SK-N-SH (cell line): ENCODE measurements at regions not wholly inside any gene's neighbourhood (a gene's known extent, or its start where the extent isn't known, plus 50 kb on each side); places are given as distances from the start of the nearest gene placed in this dataset.

Source experiments
- CTCF ChIA-PET: fragments of 300-600, 350-600 bp; formaldehyde crosslinking; extraction: SDS; loops from one replicate; lab custom pipeline; 2021; lab: Yijun Ruan, JAX
- POLR2A ChIA-PET: fragments of 350-600 bp; sonication (Branson Sonifier 250); formaldehyde crosslinking; extraction: SDS; loops from one replicate; lab custom pipeline; 2020; ENCODE audit warnings: antibody characterized with exemption, inconsistent platforms; lab: Yijun Ruan, JAX
- DNase-seq: peaks from one replicate; pipeline ENCODE4 v3.0.0; 2012
- H2AFZ ChIP-seq: fragments of 200-600 bp; sonication (generic); 2 replicates; pipeline ENCODE4 v1.8.1; 2016; ENCODE audit warnings: antibody characterized with exemption, mild to moderate bottlenecking, low read depth
- H3F3A ChIP-seq: fragments of 200-600 bp; sonication (generic); replicated peaks from 2 replicates; pipeline ENCODE3; 2016; ENCODE audit warnings: antibody characterized with exemption, mild to moderate bottlenecking; ENCODE audit not compliant: insufficient read depth
- H3K27ac ChIP-seq, 2 experiments: fragments of 200-500 bp in 1 of 2; fragments of 200-600 bp in 1 of 2; sonication (Bioruptor generic) in 1 of 2; sonication (generic), shearing (Covaris generic) in 1 of 2; 2 replicates each; pipeline versions ENCODE4 v1.5.1 to v1.6.1; 2014 to 2016; ENCODE audit warnings: low read depth in 2 of 2, inconsistent platforms in 1 of 2, low read length in 1 of 2, mild to moderate bottlenecking in 1 of 2, mixed read lengths in 1 of 2
- H3K27me3 ChIP-seq: fragments of 200-600 bp; sonication (generic), shearing (Covaris generic); 2 replicates; pipeline ENCODE4 v1.6.1; 2016; ENCODE audit warnings: mixed run types; ENCODE audit not compliant: insufficient read depth
- H3K36me3 ChIP-seq, 2 experiments: fragments of 200-500 bp in 1 of 2; fragments of 200-600 bp in 1 of 2; sonication (Bioruptor generic) in 1 of 2; sonication (generic) in 1 of 2; replicated peaks in 1 of 2; 2 replicates each; pipeline versions ENCODE3 to v1.5.1; 2014 to 2016; ENCODE audit warnings: low read length in 1 of 2, mild to moderate bottlenecking in 1 of 2; ENCODE audit not compliant: insufficient read depth in 2 of 2, control insufficient read depth in 1 of 2
- H3K4me1 ChIP-seq, 2 experiments: fragments of 200-500 bp in 1 of 2; fragments of 200-600 bp in 1 of 2; sonication (Bioruptor generic) in 1 of 2; sonication (generic), shearing (Covaris generic) in 1 of 2; 2 replicates each; pipeline versions ENCODE4 v1.5.1 to v1.6.1; 2014 to 2016; ENCODE audit warnings: low read depth in 1 of 2, low read length in 1 of 2, mixed run types in 1 of 2; ENCODE audit not compliant: insufficient read depth in 2 of 2, control insufficient read depth in 1 of 2
- H3K4me2 ChIP-seq: fragments of 200-600 bp; sonication (generic), shearing (Covaris generic); 2 replicates; pipeline ENCODE4 v1.6.1; 2017; ENCODE audit warnings: mixed run types
- H3K4me3 ChIP-seq, 2 experiments: fragments of 200-500 bp in 1 of 2; fragments of 200-600 bp in 1 of 2; sonication (Bioruptor generic) in 1 of 2; sonication (generic), shearing (Covaris generic) in 1 of 2; 2 replicates each; pipeline versions ENCODE4 v1.5.1 to v1.8.1; 2014 to 2016; ENCODE audit warnings: low read depth in 2 of 2, inconsistent platforms in 1 of 2, low read length in 1 of 2, mild to moderate bottlenecking in 1 of 2, mixed read lengths in 1 of 2, moderate library complexity in 1 of 2
- H3K79me2 ChIP-seq: fragments of 200-600 bp; sonication (generic); 2 replicates; pipeline ENCODE4 v1.8.1; 2017; ENCODE audit warnings: mild to moderate bottlenecking; ENCODE audit not compliant: insufficient read depth
- H3K9ac ChIP-seq: fragments of 200-600 bp; sonication (generic); 2 replicates; pipeline ENCODE4 v1.6.1; 2017; ENCODE audit warnings: mixed run types
- H3K9me2 ChIP-seq: fragments of 200-600 bp; sonication (generic); 2 replicates; pipeline ENCODE4 v1.6.1; 2017; ENCODE audit warnings: mixed run types
- H3K9me3 ChIP-seq: fragments of 200-600 bp; sonication (generic); 2 replicates; pipeline ENCODE4 v1.6.1; 2017; ENCODE audit warnings: mixed run types, mild to moderate bottlenecking, moderate library complexity
- H4K20me1 ChIP-seq: fragments of 200-600 bp; sonication (generic); 2 replicates; pipeline ENCODE4 v1.6.1; 2017; ENCODE audit warnings: mild to moderate bottlenecking, mixed run types; ENCODE audit not compliant: insufficient read depth
- CHD2 ChIP-seq: fragments of 150-350 bp; IDR thresholded peaks from 2 replicates; pipeline ENCODE4 v1.6.1; 2018; ENCODE audit warnings: low read length; ENCODE audit not compliant: partially characterized antibody
- ELF1 ChIP-seq: IDR thresholded peaks from 2 replicates; pipeline ENCODE4 v1.4.0; 2012
- FOXJ3 ChIP-seq: sonication (generic); formaldehyde crosslinking; IDR thresholded peaks from 2 replicates; pipeline ENCODE4 v1.5.1; 2020; ENCODE audit warnings: mild to moderate bottlenecking, missing genetic modification reagents
- FOXM1 ChIP-seq: IDR thresholded peaks from 2 replicates; pipeline ENCODE4 v1.4.0; 2012; ENCODE audit warnings: low read depth, mild to moderate bottlenecking
- GATA2 ChIP-seq: sonication (generic); formaldehyde crosslinking; IDR thresholded peaks from 2 replicates; pipeline ENCODE4 v1.5.0; 2020; ENCODE audit warnings: mild to moderate bottlenecking, missing genetic modification reagents
- IRF3 ChIP-seq: fragments of 150-350 bp; IDR thresholded peaks from 2 replicates; pipeline ENCODE4 v1.6.1; 2016; ENCODE audit warnings: mild to moderate bottlenecking, low read depth, low read length
- JUND ChIP-seq: IDR thresholded peaks from 2 replicates; pipeline ENCODE4 v1.4.0; 2012
- MAX ChIP-seq: IDR thresholded peaks from 2 replicates; pipeline ENCODE4 v1.4.0; 2012; ENCODE audit warnings: low read depth
- MEF2A ChIP-seq: IDR thresholded peaks from 2 replicates; pipeline ENCODE4 v1.4.0; 2012; ENCODE audit warnings: low read depth, borderline replicate concordance
- MXI1 ChIP-seq: IDR thresholded peaks from 2 replicates; pipeline ENCODE4 v1.6.1; 2012; ENCODE audit warnings: mild to moderate bottlenecking, low read depth, low read length, improper control_type of control experiment
- POLR2AphosphoS5 ChIP-seq: IDR thresholded peaks from 2 replicates; pipeline ENCODE4 v1.6.1; 2012; ENCODE audit warnings: low read depth, low read length
- RAD21 ChIP-seq: IDR thresholded peaks from 2 replicates; pipeline ENCODE4 v1.6.1; 2012; ENCODE audit warnings: mild to moderate bottlenecking, low read length
- RCOR1 ChIP-seq: fragments of 150-350 bp; IDR thresholded peaks from 2 replicates; pipeline ENCODE4 v1.6.1; 2017; ENCODE audit warnings: antibody characterized with exemption, low read length
- REST ChIP-seq: IDR thresholded peaks from 2 replicates; pipeline ENCODE4 v1.6.1; 2012; ENCODE audit warnings: mild to moderate bottlenecking, low read depth, low read length, moderate library complexity
- RFX5 ChIP-seq: IDR thresholded peaks from 2 replicates; pipeline ENCODE4 v1.6.1; 2012; ENCODE audit warnings: mild to moderate bottlenecking, improper control_type of control experiment, low read length
- RXRA ChIP-seq: IDR thresholded peaks from 2 replicates; pipeline ENCODE4 v1.4.0; 2012; ENCODE audit warnings: low read depth, mild to moderate bottlenecking, borderline replicate concordance
- TAF1 ChIP-seq: IDR thresholded peaks from 2 replicates; pipeline ENCODE4 v1.6.1; 2012; ENCODE audit warnings: low read depth, mild to moderate bottlenecking, low read length, moderate library complexity, borderline replicate concordance
- TCF12 ChIP-seq: IDR thresholded peaks from 2 replicates; pipeline ENCODE4 v1.4.0; 2012
- TEAD4 ChIP-seq: IDR thresholded peaks from 2 replicates; pipeline ENCODE4 v1.4.0; 2012; ENCODE audit warnings: mild to moderate bottlenecking, borderline replicate concordance; ENCODE audit not compliant: insufficient read depth
- USF1 ChIP-seq: IDR thresholded peaks from 2 replicates; pipeline ENCODE4 v1.4.0; 2012; ENCODE audit warnings: low read depth, borderline replicate concordance
- ZBTB33 ChIP-seq: IDR thresholded peaks from 2 replicates; pipeline ENCODE4 v1.4.0; 2012; ENCODE audit warnings: low read depth, borderline replicate concordance
- WGBS: methylation state at CpG from one replicate; pipeline ENCODE4 v1.1.6; 2017; ENCODE audit warnings: low lambda C conversion rate; 5-methylcytosine and 5-hydroxymethylcytosine counted together

- Histone ChIP-seq H3K4me3 (no peak overlapping the region), H3K36me3 (no peaks in the 10 kb centered on the region)
- DNase-seq: no peak
- POLR2A ChIA-PET: no interaction called here
- TF ChIP-seq RCOR1 (no peak), POLR2AphosphoS5 (no peak), USF1 (no peak), FOXM1 (no peak)
- TF ChIP-seq, all 33 proteins: peak for 0
- Histone ChIP-seq H3K9ac (no peak overlapping the region), H4K20me1 (no peaks in the 10 kb centered on the region), H3K9me3 (no peaks in the 10 kb centered on the region), H3F3A (no peaks in the 10 kb centered on the region), H3K27me3 (no peaks in the 10 kb centered on the region), H3K79me2 (no peaks in the 10 kb centered on the region), H3K4me2 (no peak overlapping the region), H2AFZ (no peak overlapping the region), H3K27ac (no peak overlapping the region), H3K4me1 (no peaks in the 10 kb centered on the region), H3K9me2 (no peaks in the 10 kb centered on the region)
- CTCF ChIA-PET: no interaction called here
- 5% methylated on average over 1 of the region's 1 CpG for WGBS
These were observed 58.5 kb upstream of the PITX2 start for GRCh38 chr4:110681381-110681780.

- CTCF ChIA-PET: no interaction called here
These were observed 59.4 kb upstream of the PITX2 start for GRCh38 chr4:110682311-110682710.

More at GRCh38 chr4:110682311-110682710, 59.4 kb upstream of the PITX2 start:
- Histone ChIP-seq H3K4me1 (no peaks in the 10 kb centered on the region), H3K36me3 (no peaks in the 10 kb centered on the region), H3K4me3 (no peak overlapping the region), H2AFZ (no peak overlapping the region), H3K9me3 (no peaks in the 10 kb centered on the region), H3K27me3 (no peaks in the 10 kb centered on the region), H3K9me2 (no peaks in the 10 kb centered on the region), H3K79me2 (no peaks in the 10 kb centered on the region), H4K20me1 (no peaks in the 10 kb centered on the region), H3K4me2 (no peak overlapping the region), H3K9ac (no peak overlapping the region), H3K27ac (no peak overlapping the region), H3F3A (no peaks in the 10 kb centered on the region)
- no peak for DNase-seq
- POLR2A ChIA-PET: no interaction called here
- 12% methylated on average over 1 of the region's 1 CpG for WGBS
- TF ChIP-seq MXI1 (no peak), GATA2 (CRISPR knock-in tag) (no peak), USF1 (no peak), ELF1 (no peak), TEAD4 (no peak), CHD2 (no peak), IRF3 (no peak), REST (no peak), RAD21 (no peak), JUND (no peak), RXRA (no peak), POLR2AphosphoS5 (no peak), RFX5 (no peak), TCF12 (no peak), ZBTB33 (no peak), MEF2A (no peak), TAF1 (no peak), MAX (no peak), FOXM1 (no peak), FOXJ3 (CRISPR knock-in tag) (no peak)
